ENCODE measurements at regions not wholly inside any gene's neighbourhood (a gene's known extent, or its start where the extent isn't known, plus 50 kb on each side); places are given as distances from the start of the nearest gene placed in this dataset.

- DNase-seq (ENCODE audit: low read depth), result no peak
- H3K4me3 ChIP-seq (ENCODE audit: low read depth, low read length), result no peak overlapping the region
- TF ChIP-seq CTCF (IDR thresholded peaks at IDR 0.05; ENCODE audit: low read depth, low read length, missing control alignments), result no peak
Observed at GRCh38 chr5:164346785-164347630, 841.6 kb downstream of the MAT2B start.

GRCh38 chr5:164350236-164350635 lies 844.8 kb downstream of the MAT2B start:
- H3K4me3 ChIP-seq (ENCODE audit: low read depth, low read length), result no peak overlapping the region
- TF ChIP-seq CTCF (IDR thresholded peaks at IDR 0.05; ENCODE audit: low read depth, low read length, missing control alignments), result no peak
- DNase-seq (ENCODE audit: low read depth), result no peak

GRCh38 chr5:164351245-164351834 lies 845.9 kb downstream of the MAT2B start:
- TF ChIP-seq CTCF (IDR thresholded peaks at IDR 0.05; ENCODE audit: low read depth, low read length, missing control alignments), result no peak
- no peak for DNase-seq (ENCODE audit: low read depth)

GRCh38 chr5:164352695-164353094 lies 847.3 kb downstream of the MAT2B start:
- no peak for TF ChIP-seq CTCF (IDR thresholded peaks at IDR 0.05; ENCODE audit: low read depth, low read length, missing control alignments)
- H3K4me3 ChIP-seq (ENCODE audit: low read depth, low read length), result no peak overlapping the region
- no peak for DNase-seq (ENCODE audit: low read depth)

More at GRCh38 chr5:164351245-164351834, 845.9 kb downstream of the MAT2B start:
- H3K4me3 ChIP-seq (ENCODE audit: low read depth, low read length), result no peak overlapping the region

GRCh38 chr5:164353155-164353554 lies 847.7 kb downstream of the MAT2B start:
- no peak for TF ChIP-seq CTCF (IDR thresholded peaks at IDR 0.05; ENCODE audit: low read depth, low read length, missing control alignments)
- no peak for DNase-seq (ENCODE audit: low read depth)
- H3K4me3 ChIP-seq (ENCODE audit: low read depth, low read length), result no peak overlapping the region

GRCh38 chr5:164354139-164354751 lies 848.8 kb downstream of the MAT2B start:
- no peak for DNase-seq (ENCODE audit: low read depth)
- TF ChIP-seq CTCF (IDR thresholded peaks at IDR 0.05; ENCODE audit: low read depth, low read length, missing control alignments), result no peak
- H3K4me3 ChIP-seq (ENCODE audit: low read depth, low read length), result no peak overlapping the region

Data from GM12864 (cell line).